ENCODE measurements at regions not wholly inside any gene's neighbourhood (a gene's known extent, or its start where the extent isn't known, plus 50 kb on each side); places are given as distances from the start of the nearest gene placed in this dataset.

GRCh38 chr3:128548021-128548420 lies 55.0 kb upstream of the GATA2 start:
- no peak for TF ChIP-seq CTCF (conservative IDR thresholded peaks at IDR 0.05 in 1 of 2, IDR thresholded peaks at IDR 0.05 in 1 of 2; ENCODE audit: extremely low read depth in 1 of 2, insufficient read depth in 1 of 2, low read depth in 1 of 2, low read length in 2 of 2)
- TF ChIP-seq EZH2 (IDR thresholded peaks at IDR 0.05; ENCODE audit: borderline replicate concordance, low read length): no peak
